ENCODE measurements at regions not wholly inside any gene's neighbourhood (a gene's known extent, or its start where the extent isn't known, plus 50 kb on each side); places are given as distances from the start of the nearest gene placed in this dataset.
A peak's percentile ranks its signal among the peaks of the same experiment; 100 is the strongest.

DNA sequence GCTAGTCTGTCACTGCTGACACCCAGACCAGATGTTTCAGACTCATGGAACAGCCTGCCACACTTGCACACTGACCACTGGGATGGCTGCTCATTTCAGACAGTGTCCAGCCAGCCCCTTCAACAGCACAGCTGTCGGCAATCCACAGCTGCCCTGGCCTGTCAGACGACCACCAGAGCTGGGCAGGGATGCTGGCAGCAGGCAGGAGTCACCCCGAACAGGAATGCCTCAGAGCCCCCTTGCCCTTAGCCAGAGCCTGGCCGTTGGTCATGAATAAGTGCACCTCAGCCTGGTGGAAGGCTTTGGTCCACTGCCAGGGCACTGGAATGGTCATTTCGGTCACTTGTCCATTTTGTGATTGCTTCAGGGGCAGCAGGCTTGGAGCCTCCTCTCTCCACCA, 149.6 kb upstream of the TCERG1L start:
- Histone ChIP-seq H3K23me2 (ENCODE audit: insufficient read length, low read depth, low read length, poor library complexity, severe bottlenecking) (no peaks in the 10 kb centered on the region), H3K9ac (ENCODE audit: extremely low read depth, insufficient read length, low read length) (no peak overlapping the region), H3K14ac (ENCODE audit: insufficient read depth, low read length) (peak overlapping the region; percentile 73; the same call in 1 of the 2 replicates), H3K79me1 (ENCODE audit: insufficient read depth, low read depth, low read length, poor library complexity, severe bottlenecking) (no peaks in the 10 kb centered on the region), H4K8ac (replicated peaks; ENCODE audit: insufficient read length, low read depth, low read length) (no peak overlapping the region), H4K20me1 (ENCODE audit: control insufficient read depth, insufficient read depth, insufficient read length) (no peaks in the 10 kb centered on the region), H2BK15ac (ENCODE audit: low read depth, low read length) (no peak overlapping the region), H3K9me3 (ENCODE audit: control insufficient read depth, low read depth, low read length) (no peaks in the 10 kb centered on the region), H2BK20ac (ENCODE audit: low read depth, low read length, poor library complexity, severe bottlenecking) (no peak overlapping the region), H2BK5ac (ENCODE audit: insufficient read length, low read length) (no peak overlapping the region), H3T11ph (ENCODE audit: low read length) (no peak overlapping the region), H2AK5ac (ENCODE audit: insufficient read length, low read length) (no peak overlapping the region), H4K91ac (ENCODE audit: insufficient read length, low read depth, low read length) (no peak overlapping the region), H3K4me2 (ENCODE audit: insufficient read depth, insufficient read length, low read length) (no peak overlapping the region), H3K18ac (ENCODE audit: insufficient read length, low read depth, low read length) (no peak overlapping the region), H2BK12ac (ENCODE audit: insufficient read length, low read depth, low read length) (no peak overlapping the region), H3K27me3 (ENCODE audit: insufficient read depth, low read length) (no peaks in the 10 kb centered on the region), H2BK120ac (ENCODE audit: low read depth, low read length, poor library complexity, severe bottlenecking) (no peak overlapping the region), H3K27ac (ENCODE audit: insufficient read length, low read depth, low read length) (no peak overlapping the region), H3K4me1 (ENCODE audit: insufficient read depth, low read length) (no peaks in the 10 kb centered on the region), H3K79me2 (ENCODE audit: insufficient read depth, low read length) (no peaks in the 10 kb centered on the region), H3K4ac (ENCODE audit: low read depth, low read length) (no peak overlapping the region), H3K56ac (ENCODE audit: insufficient read length, low read depth, low read length) (no peak overlapping the region), H4K5ac (ENCODE audit: insufficient read length, low read depth, low read length) (no peak overlapping the region), H2AFZ (ENCODE audit: low read length) (no peak overlapping the region), H3K23ac (ENCODE audit: insufficient read length, low read depth, low read length) (no peak overlapping the region)
- DNase-seq = no peak
- H3K4me1 Mint-ChIP-seq = peaks cover 2% of the 10 kb centered on the region in 2 experiments; a peak in 3 of 4 replicates
- TF ChIP-seq, protein P1, sequence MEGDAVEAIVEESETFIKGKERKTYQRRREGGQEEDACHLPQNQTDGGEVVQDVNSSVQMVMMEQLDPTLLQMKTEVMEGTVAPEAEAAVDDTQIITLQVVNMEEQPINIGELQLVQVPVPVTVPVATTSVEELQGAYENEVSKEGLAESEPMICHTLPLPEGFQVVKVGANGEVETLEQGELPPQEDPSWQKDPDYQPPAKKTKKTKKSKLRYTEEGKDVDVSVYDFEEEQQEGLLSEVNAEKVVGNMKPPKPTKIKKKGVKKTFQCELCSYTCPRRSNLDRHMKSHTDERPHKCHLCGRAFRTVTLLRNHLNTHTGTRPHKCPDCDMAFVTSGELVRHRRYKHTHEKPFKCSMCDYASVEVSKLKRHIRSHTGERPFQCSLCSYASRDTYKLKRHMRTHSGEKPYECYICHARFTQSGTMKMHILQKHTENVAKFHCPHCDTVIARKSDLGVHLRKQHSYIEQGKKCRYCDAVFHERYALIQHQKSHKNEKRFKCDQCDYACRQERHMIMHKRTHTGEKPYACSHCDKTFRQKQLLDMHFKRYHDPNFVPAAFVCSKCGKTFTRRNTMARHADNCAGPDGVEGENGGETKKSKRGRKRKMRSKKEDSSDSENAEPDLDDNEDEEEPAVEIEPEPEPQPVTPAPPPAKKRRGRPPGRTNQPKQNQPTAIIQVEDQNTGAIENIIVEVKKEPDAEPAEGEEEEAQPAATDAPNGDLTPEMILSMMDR (conservative IDR thresholded peaks at IDR 0.05) = no peak
- WGBS (ENCODE audit: extremely low coverage, insufficient read length, low lambda C conversion rate) = no CpG with 5 or more reads among the region's 5 CpGs
- H3K36me3 Mint-ChIP-seq (ENCODE audit: insufficient read depth in 1 of 3, low read depth in 3 of 3) = no peaks in the 10 kb centered on the region
- H3K4me3 Mint-ChIP-seq = no peak overlapping the region
- H3K27ac Mint-ChIP-seq = no peak overlapping the region
- H3K27me3 Mint-ChIP-seq (ENCODE audit: low read depth) = peaks cover 13% of the 10 kb centered on the region
- H3K9me3 Mint-ChIP-seq = no peaks in the 10 kb centered on the region
